ENCODE measurements at regions not wholly inside any gene's neighbourhood (a gene's known extent, or its start where the extent isn't known, plus 50 kb on each side); places are given as distances from the start of the nearest gene placed in this dataset.

GRCh38 chr5:45189042-45189441 lies 380.3 kb downstream of the MRPS30 start:
- in situ Hi-C loops (cut with HindIII; ENCODE audit: extremely low pct_ligation_motif_present, low pct_unique_long_range_greater_than_20kb) (no loop called here), intact Hi-C loops (cut with micrococcal nuclease; ENCODE audit: unreplicated experiment) (no loop called here)
- Histone ChIP-seq H2AFZ (ENCODE audit: low read length) (no peak overlapping the region), H3K9me3 (ENCODE audit: low read length) (peaks cover 72% of the 10 kb centered on the region), H3K36me3 (replicated peaks in 1 of 2; ENCODE audit: control insufficient read depth in 1 of 2, insufficient read depth in 2 of 2, low read length in 2 of 2) (no peaks in the 10 kb centered on the region), H3K9ac (ENCODE audit: insufficient read depth, low read depth, low read length) (no peak overlapping the region), H3K4me3 (replicated peaks in 1 of 3; ENCODE audit: insufficient read depth in 1 of 3, low read depth in 2 of 3, low read length in 3 of 3) (no peak overlapping the region), H3K79me2 (ENCODE audit: insufficient read depth, low read length) (no peaks in the 10 kb centered on the region), H3K4me1 (ENCODE audit: insufficient read depth, low read length) (no peaks in the 10 kb centered on the region), H3K27ac (ENCODE audit: extremely low read length, insufficient read depth, low read length) (no peak overlapping the region), H3K27me3 (ENCODE audit: control insufficient read depth in 1 of 2, insufficient read depth in 2 of 2, low read length in 2 of 2) (no peaks in the 10 kb centered on the region), H3K4me2 (ENCODE audit: low read depth, low read length) (no peak overlapping the region), H4K20me1 (ENCODE audit: insufficient read depth, low read length) (no peaks in the 10 kb centered on the region)
- TF ChIP-seq HMGXB4 (CRISPR knock-in tag; IDR thresholded peaks at IDR 0.05; ENCODE audit: borderline replicate concordance in 1 of 2, low read depth in 1 of 2), result no peak
- BruUV-seq (replicated peaks), result no TSS peak
- ATAC-seq, result no peak
- DNase-seq (ENCODE audit: low spot score), result no peak
- no peak for FAIRE-seq
- CTCF ChIA-PET (ENCODE audit: low intra/inter-chr PET ratio, low total read pairs), result no interaction called here
- POLR2A ChIA-PET, result no interaction called here

GRCh38 chr5:45189481-45189880 lies 380.7 kb downstream of the MRPS30 start:
- no TSS peak for BruUV-seq (replicated peaks)
- Histone ChIP-seq H3K9ac (ENCODE audit: insufficient read depth, low read depth, low read length) (no peak overlapping the region), H4K20me1 (ENCODE audit: insufficient read depth, low read length) (no peaks in the 10 kb centered on the region), H3K27me3 (ENCODE audit: control insufficient read depth in 1 of 2, insufficient read depth in 2 of 2, low read length in 2 of 2) (no peaks in the 10 kb centered on the region), H3K27ac (ENCODE audit: extremely low read length, insufficient read depth, low read length) (no peak overlapping the region), H3K4me3 (replicated peaks in 1 of 3; ENCODE audit: insufficient read depth in 1 of 3, low read depth in 2 of 3, low read length in 3 of 3) (no peak overlapping the region), H3K36me3 (replicated peaks in 1 of 2; ENCODE audit: control insufficient read depth in 1 of 2, insufficient read depth in 2 of 2, low read length in 2 of 2) (no peaks in the 10 kb centered on the region), H3K4me1 (ENCODE audit: insufficient read depth, low read length) (no peaks in the 10 kb centered on the region), H3K4me2 (ENCODE audit: low read depth, low read length) (no peak overlapping the region), H2AFZ (ENCODE audit: low read length) (no peak overlapping the region), H3K79me2 (ENCODE audit: insufficient read depth, low read length) (no peaks in the 10 kb centered on the region), H3K9me3 (ENCODE audit: low read length) (peaks cover 72% of the 10 kb centered on the region)
- ATAC-seq (no peak), FAIRE-seq (no peak), DNase-seq (ENCODE audit: low spot score) (no peak)
- intact Hi-C loops (cut with micrococcal nuclease; ENCODE audit: unreplicated experiment) (no loop called here), in situ Hi-C loops (cut with HindIII; ENCODE audit: extremely low pct_ligation_motif_present, low pct_unique_long_range_greater_than_20kb) (no loop called here)
- ChIA-PET POLR2A (no interaction called here), CTCF (ENCODE audit: low intra/inter-chr PET ratio, low total read pairs) (no interaction called here)
- WGBS (ENCODE audit: low lambda C conversion rate), result 4% methylated on average over 5 of the region's 5 CpGs
- TF ChIP-seq UBTF (CRISPR knock-in tag; IDR thresholded peaks at IDR 0.05), result no peak
- TF ChIP-seq KLF12 (CRISPR knock-in tag; IDR thresholded peaks at IDR 0.05; ENCODE audit: borderline replicate concordance), result no peak
- no peak for TF ChIP-seq ZNF891 (CRISPR knock-in tag; IDR thresholded peaks at IDR 0.05)
- no peak for TF ChIP-seq CERS6 (CRISPR knock-in tag; IDR thresholded peaks at IDR 0.05)
- TF ChIP-seq PREB (CRISPR knock-in tag; IDR thresholded peaks at IDR 0.05), result no peak
- TF ChIP-seq BCL6 (CRISPR knock-in tag; IDR thresholded peaks at IDR 0.05), result no peak
- TF ChIP-seq THAP11 (CRISPR knock-in tag; IDR thresholded peaks at IDR 0.05), result no peak
- TF ChIP-seq ZKSCAN5 (CRISPR knock-in tag; IDR thresholded peaks at IDR 0.05), result no peak
- no peak for TF ChIP-seq MXD1 (CRISPR knock-in tag; IDR thresholded peaks at IDR 0.05)
- no peak for TF ChIP-seq ZNF24 (IDR thresholded peaks at IDR 0.05)
